NCI-H2227 (cell line): ENCODE measurements at regions not wholly inside any gene's neighbourhood (a gene's known extent, or its start where the extent isn't known, plus 50 kb on each side); places are given as distances from the start of the nearest gene placed in this dataset.

Experiments
- DNase-seq: peaks from one replicate; lab custom pipeline; 2025; ENCODE audit not compliant: unreplicated experiment; lab: John Stamatoyannopoulos, UW

GRCh38 chr16:51405361-51405760 is 254.3 kb upstream of the SALL1 start:
- no peak for DNase-seq

- no peak for DNase-seq
Observed at GRCh38 chr16:51404386-51404785, 253.3 kb upstream of the SALL1 start.

- DNase-seq, result no peak
Observed at GRCh38 chr16:51402785-51403184, 251.7 kb upstream of the SALL1 start.

GRCh38 chr16:51402298-51402697 is 251.2 kb upstream of the SALL1 start:
- DNase-seq, result no peak

GRCh38 chr16:51401673-51402072 is 250.6 kb upstream of the SALL1 start:
- no peak for DNase-seq

- no peak for DNase-seq
Observed at GRCh38 chr16:51399908-51400670, 249.0 kb upstream of the SALL1 start.

GRCh38 chr16:51394421-51394820 is 243.4 kb upstream of the SALL1 start:
- DNase-seq, result no peak

GRCh38 chr16:51393381-51394005 is 242.4 kb upstream of the SALL1 start:
- no peak for DNase-seq

- no peak for DNase-seq
Observed at GRCh38 chr16:51392521-51393187, 241.6 kb upstream of the SALL1 start.

- DNase-seq, result no peak
Observed at GRCh38 chr16:51391798-51392511, 240.9 kb upstream of the SALL1 start.

- no peak for DNase-seq
Observed at GRCh38 chr16:51390877-51391276, 239.8 kb upstream of the SALL1 start.

- no peak for DNase-seq
Observed at GRCh38 chr16:51389881-51390280, 238.8 kb upstream of the SALL1 start.

- DNase-seq, result no peak
Observed at GRCh38 chr16:51388516-51388951, 237.5 kb upstream of the SALL1 start.

- DNase-seq, result no peak
Observed at GRCh38 chr16:51383909-51384308, 232.8 kb upstream of the SALL1 start.

GRCh38 chr16:51382940-51383339 is 231.9 kb upstream of the SALL1 start:
- no peak for DNase-seq

- DNase-seq, result no peak
Observed at GRCh38 chr16:51382211-51382610, 231.1 kb upstream of the SALL1 start.

- DNase-seq, result no peak
Observed at GRCh38 chr16:51376080-51376479, 225.0 kb upstream of the SALL1 start.

- DNase-seq, result no peak
Observed at GRCh38 chr16:51374790-51375189, 223.7 kb upstream of the SALL1 start.

- no peak for DNase-seq
Observed at GRCh38 chr16:51374346-51374745, 223.3 kb upstream of the SALL1 start.

- no peak for DNase-seq
Observed at GRCh38 chr16:51365715-51366114, 214.6 kb upstream of the SALL1 start.

- DNase-seq, result no peak
Observed at GRCh38 chr16:51359141-51359955, 208.3 kb upstream of the SALL1 start.
